ENCODE measurements at regions not wholly inside any gene's neighbourhood (a gene's known extent, or its start where the extent isn't known, plus 50 kb on each side); places are given as distances from the start of the nearest gene placed in this dataset.

DNA sequence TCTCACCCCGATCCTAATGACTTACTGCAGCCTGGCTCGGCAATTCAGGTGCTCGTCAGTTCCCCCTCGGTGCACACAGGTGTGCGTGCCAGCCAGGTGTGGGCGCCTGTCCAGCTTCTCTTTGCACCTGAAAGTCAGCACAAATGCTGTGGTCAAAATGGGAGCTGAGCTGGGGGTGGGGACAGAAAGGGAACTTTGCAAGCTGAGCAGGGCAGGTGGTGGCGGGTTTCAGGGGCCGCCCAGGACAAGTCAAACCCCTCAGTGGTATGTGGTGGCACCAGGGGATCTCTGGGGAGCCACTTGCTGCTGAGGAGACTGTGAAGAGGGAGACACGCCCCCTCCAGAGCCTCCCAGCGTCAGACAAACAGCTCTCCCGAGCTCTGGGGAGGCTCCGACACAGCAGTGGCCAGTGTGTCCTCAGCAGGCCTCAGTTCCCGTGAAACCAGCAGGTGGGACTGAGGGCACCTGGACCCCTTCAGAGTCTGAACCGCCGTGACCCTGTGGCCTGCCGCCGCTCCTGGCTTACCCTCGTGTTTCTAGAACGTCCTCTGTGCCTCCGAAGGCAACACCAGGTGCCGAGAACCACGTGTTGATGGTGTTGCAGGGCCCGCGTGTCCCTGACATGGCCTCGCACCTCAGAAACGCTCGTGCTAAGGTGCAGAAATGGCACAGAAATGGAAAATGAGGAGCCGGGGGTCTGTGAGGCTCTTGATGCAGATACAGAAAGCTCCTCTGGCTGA lies 233.5 kb upstream of the TNRC6C start:
- TF ChIP-seq NR1H2 (CRISPR knock-in tag; IDR thresholded peaks at IDR 0.05): no peak
- no peak for TF ChIP-seq ZNF423 (CRISPR knock-in tag; IDR thresholded peaks at IDR 0.05)
- TF ChIP-seq, protein P1, sequence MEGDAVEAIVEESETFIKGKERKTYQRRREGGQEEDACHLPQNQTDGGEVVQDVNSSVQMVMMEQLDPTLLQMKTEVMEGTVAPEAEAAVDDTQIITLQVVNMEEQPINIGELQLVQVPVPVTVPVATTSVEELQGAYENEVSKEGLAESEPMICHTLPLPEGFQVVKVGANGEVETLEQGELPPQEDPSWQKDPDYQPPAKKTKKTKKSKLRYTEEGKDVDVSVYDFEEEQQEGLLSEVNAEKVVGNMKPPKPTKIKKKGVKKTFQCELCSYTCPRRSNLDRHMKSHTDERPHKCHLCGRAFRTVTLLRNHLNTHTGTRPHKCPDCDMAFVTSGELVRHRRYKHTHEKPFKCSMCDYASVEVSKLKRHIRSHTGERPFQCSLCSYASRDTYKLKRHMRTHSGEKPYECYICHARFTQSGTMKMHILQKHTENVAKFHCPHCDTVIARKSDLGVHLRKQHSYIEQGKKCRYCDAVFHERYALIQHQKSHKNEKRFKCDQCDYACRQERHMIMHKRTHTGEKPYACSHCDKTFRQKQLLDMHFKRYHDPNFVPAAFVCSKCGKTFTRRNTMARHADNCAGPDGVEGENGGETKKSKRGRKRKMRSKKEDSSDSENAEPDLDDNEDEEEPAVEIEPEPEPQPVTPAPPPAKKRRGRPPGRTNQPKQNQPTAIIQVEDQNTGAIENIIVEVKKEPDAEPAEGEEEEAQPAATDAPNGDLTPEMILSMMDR (IDR thresholded peaks at IDR 0.05): no peak
- TF ChIP-seq JUN (CRISPR knock-in tag; IDR thresholded peaks at IDR 0.05): no peak
- TF ChIP-seq, protein P2, sequence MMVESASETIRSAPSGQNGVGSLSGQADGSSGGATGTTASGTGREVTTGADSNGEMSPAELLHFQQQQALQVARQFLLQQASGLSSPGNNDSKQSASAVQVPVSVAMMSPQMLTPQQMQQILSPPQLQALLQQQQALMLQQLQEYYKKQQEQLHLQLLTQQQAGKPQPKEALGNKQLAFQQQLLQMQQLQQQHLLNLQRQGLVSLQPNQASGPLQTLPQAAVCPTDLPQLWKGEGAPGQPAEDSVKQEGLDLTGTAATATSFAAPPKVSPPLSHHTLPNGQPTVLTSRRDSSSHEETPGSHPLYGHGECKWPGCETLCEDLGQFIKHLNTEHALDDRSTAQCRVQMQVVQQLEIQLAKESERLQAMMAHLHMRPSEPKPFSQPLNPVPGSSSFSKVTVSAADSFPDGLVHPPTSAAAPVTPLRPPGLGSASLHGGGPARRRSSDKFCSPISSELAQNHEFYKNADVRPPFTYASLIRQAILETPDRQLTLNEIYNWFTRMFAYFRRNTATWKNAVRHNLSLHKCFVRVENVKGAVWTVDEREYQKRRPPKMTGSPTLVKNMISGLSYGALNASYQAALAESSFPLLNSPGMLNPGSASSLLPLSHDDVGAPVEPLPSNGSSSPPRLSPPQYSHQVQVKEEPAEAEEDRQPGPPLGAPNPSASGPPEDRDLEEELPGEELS (CRISPR knock-in tag; IDR thresholded peaks at IDR 0.05): no peak
- TF ChIP-seq, protein P3, sequence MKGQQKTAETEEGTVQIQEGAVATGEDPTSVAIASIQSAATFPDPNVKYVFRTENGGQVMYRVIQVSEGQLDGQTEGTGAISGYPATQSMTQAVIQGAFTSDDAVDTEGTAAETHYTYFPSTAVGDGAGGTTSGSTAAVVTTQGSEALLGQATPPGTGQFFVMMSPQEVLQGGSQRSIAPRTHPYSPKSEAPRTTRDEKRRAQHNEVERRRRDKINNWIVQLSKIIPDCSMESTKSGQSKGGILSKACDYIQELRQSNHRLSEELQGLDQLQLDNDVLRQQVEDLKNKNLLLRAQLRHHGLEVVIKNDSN (CRISPR knock-in tag; IDR thresholded peaks at IDR 0.05): no peak

Measured in WTC11 (cell line).